Type B pancreatic cell (in vitro differentiated cells): ENCODE measurements at regions not wholly inside any gene's neighbourhood (a gene's known extent, or its start where the extent isn't known, plus 50 kb on each side); places are given as distances from the start of the nearest gene placed in this dataset.

Source experiments
- DNase-seq: peaks from one replicate; pipeline ENCODE4 v3.0.0; 2021; ENCODE audit warnings: mixed read lengths; ENCODE audit not compliant: unreplicated experiment; ENCODE audit errors: extremely low spot score
- H3K27ac Mint-ChIP-seq: 2 replicates; pipeline ENCODE4 v1.8.0; 2021; ENCODE audit warnings: mild to moderate bottlenecking, mixed read lengths
- H3K27me3 Mint-ChIP-seq: 2 replicates; pipeline ENCODE4 v1.8.0; 2021; ENCODE audit warnings: mixed read lengths
- H3K36me3 Mint-ChIP-seq: 2 replicates; pipeline ENCODE4 v1.8.0; 2021; ENCODE audit warnings: mixed read lengths
- H3K4me1 Mint-ChIP-seq: one replicate; pipeline ENCODE4 v1.8.0; 2021; ENCODE audit warnings: mixed read lengths; ENCODE audit not compliant: unreplicated experiment
- H3K4me3 Mint-ChIP-seq: 2 replicates; pipeline ENCODE4 v1.8.0; 2021; ENCODE audit warnings: mild to moderate bottlenecking, mixed read lengths
- H3K9me3 Mint-ChIP-seq: 2 replicates; pipeline ENCODE4 v1.8.0; 2021; ENCODE audit warnings: mixed read lengths
- CTCF ChIP-seq: fragments of 200-600 bp; sonication (generic); conservative IDR thresholded peaks from 2 replicates; pipeline ENCODE4 v1.5.0; 2021; ENCODE audit warnings: antibody characterized with exemption, mild to moderate bottlenecking

DNA sequence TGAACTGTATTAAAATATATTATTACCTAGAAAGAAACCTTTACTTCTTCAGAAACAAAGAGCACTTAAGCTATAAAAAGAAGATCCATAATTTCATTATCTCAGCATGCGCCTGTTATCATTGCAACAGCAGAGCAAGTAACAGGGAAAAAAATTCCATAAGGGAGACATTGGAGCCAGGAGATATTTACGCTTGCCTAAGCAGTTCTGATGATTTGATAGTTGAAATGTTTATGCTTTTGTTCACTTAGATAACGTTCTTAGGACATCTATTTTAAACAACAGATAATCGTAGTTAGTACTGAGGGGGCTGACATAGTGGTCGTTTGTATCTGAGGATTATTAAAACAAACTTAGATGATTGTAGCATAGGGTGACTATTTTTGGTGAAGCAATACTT is 252.5 kb downstream of the NNT start:
- no peak for TF ChIP-seq CTCF
- no peaks in the 10 kb centered on the region for H3K27me3 Mint-ChIP-seq
- no peaks in the 10 kb centered on the region for H3K36me3 Mint-ChIP-seq
- no peak overlapping the region for H3K4me3 Mint-ChIP-seq
- no peak for DNase-seq
- no peak overlapping the region for H3K27ac Mint-ChIP-seq
- no peaks in the 10 kb centered on the region for H3K9me3 Mint-ChIP-seq
- no peaks in the 10 kb centered on the region for H3K4me1 Mint-ChIP-seq

DNA sequence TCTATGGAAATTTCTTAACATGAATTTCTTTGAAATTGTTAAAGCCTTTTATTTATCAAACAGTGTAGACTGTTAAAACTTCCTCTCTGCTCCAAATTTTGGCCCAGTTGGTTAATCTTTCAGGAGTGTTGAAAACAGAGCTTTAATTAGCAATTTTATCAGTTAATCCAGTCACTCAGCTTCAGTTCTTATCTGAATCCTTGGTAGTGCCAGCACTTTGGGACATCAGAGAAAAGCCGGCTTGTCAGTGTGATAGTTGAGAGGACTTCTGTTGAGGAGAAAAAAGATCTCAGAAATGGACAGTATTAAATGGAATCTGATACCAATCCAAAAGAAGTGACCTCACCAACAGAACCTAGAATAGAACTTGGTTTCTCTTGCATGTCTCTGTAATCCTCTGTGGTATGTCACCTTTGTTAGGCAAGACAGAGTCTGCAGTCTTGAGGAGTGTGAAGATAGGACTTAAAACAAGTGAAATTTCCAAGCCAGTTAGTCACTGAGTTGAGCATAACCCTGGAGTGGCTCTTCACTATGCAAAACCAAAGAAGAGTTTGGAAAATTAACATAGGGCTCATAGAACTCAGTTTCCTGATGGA is 251.8 kb downstream of the NNT start:
- H3K27ac Mint-ChIP-seq = no peak overlapping the region
- no peaks in the 10 kb centered on the region for H3K9me3 Mint-ChIP-seq
- peaks cover 3% of the 10 kb centered on the region for H3K27me3 Mint-ChIP-seq
- TF ChIP-seq CTCF = no peak
- DNase-seq = no peak
- no peak overlapping the region for H3K4me3 Mint-ChIP-seq
- H3K36me3 Mint-ChIP-seq = no peaks in the 10 kb centered on the region
- H3K4me1 Mint-ChIP-seq = no peaks in the 10 kb centered on the region

DNA sequence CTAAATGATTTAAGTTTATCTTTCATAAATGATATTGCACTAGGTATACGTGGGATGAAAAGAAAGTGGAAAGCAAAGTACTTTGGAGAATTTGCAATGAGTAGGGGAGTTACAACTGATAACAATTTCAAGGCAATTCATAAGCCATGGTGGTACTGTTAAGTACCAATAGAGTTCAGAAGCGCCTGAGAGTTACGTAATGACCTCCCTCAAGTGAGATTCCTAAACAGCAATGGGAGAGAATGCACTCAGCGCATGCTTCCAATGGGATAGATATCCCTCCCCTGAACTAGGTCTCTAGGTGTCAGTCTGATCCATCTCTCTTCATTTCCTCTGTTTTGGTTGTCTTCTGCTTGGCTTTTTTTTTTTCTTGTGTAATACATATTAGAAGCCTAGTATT is 249.3 kb downstream of the NNT start:
- DNase-seq = no peak
- H3K9me3 Mint-ChIP-seq = no peaks in the 10 kb centered on the region
- H3K4me1 Mint-ChIP-seq = no peaks in the 10 kb centered on the region
- no peak overlapping the region for H3K4me3 Mint-ChIP-seq
- H3K36me3 Mint-ChIP-seq = no peaks in the 10 kb centered on the region
- no peak for TF ChIP-seq CTCF
- peaks cover 5% of the 10 kb centered on the region for H3K27me3 Mint-ChIP-seq
- H3K27ac Mint-ChIP-seq = no peak overlapping the region

GRCh38 chr5:43851741-43852140 is 248.8 kb downstream of the NNT start:
- no peaks in the 10 kb centered on the region for H3K9me3 Mint-ChIP-seq
- no peaks in the 10 kb centered on the region for H3K36me3 Mint-ChIP-seq
- TF ChIP-seq CTCF = no peak
- no peak overlapping the region for H3K27ac Mint-ChIP-seq
- H3K4me3 Mint-ChIP-seq = no peak overlapping the region
- H3K4me1 Mint-ChIP-seq = no peaks in the 10 kb centered on the region
- H3K27me3 Mint-ChIP-seq = peaks cover 5% of the 10 kb centered on the region
- DNase-seq = no peak

- Mint-ChIP-seq H3K36me3 (no peaks in the 10 kb centered on the region), H3K27ac (no peak overlapping the region), H3K9me3 (no peaks in the 10 kb centered on the region), H3K4me3 (no peak overlapping the region), H3K27me3 (no peaks in the 10 kb centered on the region), H3K4me1 (no peaks in the 10 kb centered on the region)
- no peak for TF ChIP-seq CTCF
- no peak for DNase-seq
Measured at GRCh38 chr5:43840424-43841125, 237.6 kb downstream of the NNT start.
